Upper lobe of left lung (tissue), 6 donors: ENCODE measurements at regions not wholly inside any gene's neighbourhood (a gene's known extent, or its start where the extent isn't known, plus 50 kb on each side); places are given as distances from the start of the nearest gene placed in this dataset.

Source experiments
- ATAC-seq, 2 donors: fragments of 200-7000 bp; cut with Tn5 transposase; one replicate each; pipeline ENCODE4 v1.9.1; 2022; ENCODE audit warnings: mild to moderate bottlenecking in 2 of 2, moderate library complexity in 2 of 2; ENCODE audit not compliant: low FRiP score in 2 of 2
- DNase-seq, 2 donors: peaks; one replicate each; pipeline ENCODE4 v3.0.0-alpha.2; 2019 to 2020
- H3K27ac ChIP-seq, 4 donors: fragments of 200-600 bp; sonication (generic); one replicate each; pipeline ENCODE4 v1.5.1; 2016 to 2019
- H3K27me3 ChIP-seq, 4 donors: fragments of 200-600 bp; sonication (generic); one replicate each; pipeline ENCODE4 v1.5.1; 2017 to 2019
- H3K36me3 ChIP-seq, 4 donors: fragments of 200-600 bp; sonication (generic); one replicate each; pipeline ENCODE4 v1.5.1; 2016 to 2019
- H3K4me1 ChIP-seq, 4 donors: fragments of 200-600 bp; sonication (generic); one replicate each; pipeline ENCODE4 v1.5.1; 2018 to 2019
- H3K4me3 ChIP-seq, 4 donors: fragments of 200-600 bp; sonication (generic); one replicate each; pipeline ENCODE4 v1.5.1; 2017 to 2019; ENCODE audit warnings: mild to moderate bottlenecking in 2 of 4, moderate library complexity in 1 of 4
- H3K9me3 ChIP-seq, 4 donors: fragments of 200-600 bp; sonication (generic); one replicate each; pipeline ENCODE4 v1.5.1; 2018 to 2019
- EP300 ChIP-seq, 4 donors: sonication (generic); formaldehyde crosslinking; IDR thresholded peaks; one replicate each; pipeline ENCODE4 v1.5.1; 2017; ENCODE audit warnings: antibody characterized with exemption in 4 of 4, control low read depth in 2 of 4
- POLR2A ChIP-seq, 4 donors: fragments of 450-650 bp; IDR thresholded peaks; one replicate each; pipeline ENCODE4 v1.5.1; 2016 to 2017; ENCODE audit warnings: antibody characterized with exemption in 4 of 4, mild to moderate bottlenecking in 2 of 4
- POLR2AphosphoS5 ChIP-seq, 2 donors: sonication (generic); formaldehyde crosslinking; IDR thresholded peaks; one replicate each; pipeline ENCODE4 v1.5.1; 2017; ENCODE audit warnings: antibody characterized with exemption in 2 of 2
- WGBS, 2 donors: methylation state at CpG; one replicate each; pipeline ENCODE4 v1.1.5; 2017 to 2018; 5-methylcytosine and 5-hydroxymethylcytosine counted together
- TF ChIP-seq, protein P1 (sequence below), 6 experiments: fragments of 450-650 bp in 4 of 6; fragments of 200-600 bp in 2 of 6; sonication (generic) in 2 of 6; IDR thresholded peaks; one replicate each; pipeline ENCODE4 v1.5.1; 2016 to 2019; ENCODE audit warnings: antibody characterized with exemption in 6 of 6
- donor health status: DM: no; HTN: no; CAD: no; lungs with moderate emphysema.
- donor health status: DM: no; HTN: yes; CAD: no; lungs with severe emphysema.

- no peaks in the 10 kb centered on the region for H3K9me3 ChIP-seq
- DNase-seq, result no peak
- peaks cover 0 to 24% (median 8%) of the 10 kb centered on the region in 4 donors for H3K4me1 ChIP-seq
- no peaks in the 10 kb centered on the region for H3K36me3 ChIP-seq
- no peak for ATAC-seq
- H3K27me3 ChIP-seq, result no peaks in the 10 kb centered on the region
- H3K4me3 ChIP-seq, result no peak overlapping the region
- TF ChIP-seq, protein P1, sequence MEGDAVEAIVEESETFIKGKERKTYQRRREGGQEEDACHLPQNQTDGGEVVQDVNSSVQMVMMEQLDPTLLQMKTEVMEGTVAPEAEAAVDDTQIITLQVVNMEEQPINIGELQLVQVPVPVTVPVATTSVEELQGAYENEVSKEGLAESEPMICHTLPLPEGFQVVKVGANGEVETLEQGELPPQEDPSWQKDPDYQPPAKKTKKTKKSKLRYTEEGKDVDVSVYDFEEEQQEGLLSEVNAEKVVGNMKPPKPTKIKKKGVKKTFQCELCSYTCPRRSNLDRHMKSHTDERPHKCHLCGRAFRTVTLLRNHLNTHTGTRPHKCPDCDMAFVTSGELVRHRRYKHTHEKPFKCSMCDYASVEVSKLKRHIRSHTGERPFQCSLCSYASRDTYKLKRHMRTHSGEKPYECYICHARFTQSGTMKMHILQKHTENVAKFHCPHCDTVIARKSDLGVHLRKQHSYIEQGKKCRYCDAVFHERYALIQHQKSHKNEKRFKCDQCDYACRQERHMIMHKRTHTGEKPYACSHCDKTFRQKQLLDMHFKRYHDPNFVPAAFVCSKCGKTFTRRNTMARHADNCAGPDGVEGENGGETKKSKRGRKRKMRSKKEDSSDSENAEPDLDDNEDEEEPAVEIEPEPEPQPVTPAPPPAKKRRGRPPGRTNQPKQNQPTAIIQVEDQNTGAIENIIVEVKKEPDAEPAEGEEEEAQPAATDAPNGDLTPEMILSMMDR (IDR thresholded peaks at IDR 0.05), result no peak
- TF ChIP-seq EP300 (IDR thresholded peaks at IDR 0.05) (no peak), POLR2A (IDR thresholded peaks at IDR 0.05) (no peak), POLR2AphosphoS5 (IDR thresholded peaks at IDR 0.05) (no peak)
- 74 to 78% methylated on average over 5 of the region's 5 CpGs for WGBS, 2 donors
- H3K27ac ChIP-seq, result no peak overlapping the region
Measured at GRCh38 chr12:124233041-124233796, 61.7 kb upstream of the RFLNA start.

GRCh38 chr12:124233846-124234640 is 60.9 kb upstream of the RFLNA start:
- H3K27ac ChIP-seq, result peak overlapping the region in 1 of 4 donors; percentile 21

DNA sequence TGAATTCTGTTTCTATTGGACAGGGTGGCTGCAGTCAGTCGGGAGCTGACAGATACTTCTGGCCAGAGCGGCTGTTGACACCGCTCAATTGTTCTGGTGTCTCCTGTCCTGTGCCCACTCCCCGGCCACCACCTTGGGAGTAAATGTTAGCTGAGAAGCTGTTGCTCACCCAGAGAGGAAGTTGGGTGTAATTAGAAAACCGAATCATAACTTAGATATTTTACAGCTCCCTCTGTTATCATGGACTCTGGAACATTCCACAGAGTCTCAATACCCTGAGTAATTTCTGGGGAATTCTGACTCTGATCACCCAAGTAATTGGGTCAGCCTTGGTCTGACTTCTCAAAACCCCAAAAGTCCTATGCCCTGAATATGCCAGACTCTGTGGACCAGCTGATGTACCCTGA is 58.3 kb upstream of the RFLNA start:
- Histone ChIP-seq H3K4me1 (peaks cover 0 to 21% (median 8%) of the 10 kb centered on the region in 4 donors), H3K4me3 (no peak overlapping the region), H3K36me3 (no peaks in the 10 kb centered on the region), H3K27me3 (no peaks in the 10 kb centered on the region), H3K9me3 (no peaks in the 10 kb centered on the region), H3K27ac (no peak overlapping the region)
- DNase-seq, result no peak
- TF ChIP-seq POLR2AphosphoS5 (IDR thresholded peaks at IDR 0.05) (no peak), POLR2A (IDR thresholded peaks at IDR 0.05) (no peak), EP300 (IDR thresholded peaks at IDR 0.05) (no peak)
- TF ChIP-seq, protein P1 (IDR thresholded peaks at IDR 0.05), result no peak
- no peak for ATAC-seq
- WGBS, 2 donors, result 69 to 83% methylated on average over 5 of the region's 5 CpGs

More at GRCh38 chr12:124233846-124234640, 60.9 kb upstream of the RFLNA start:
- Histone ChIP-seq H3K27me3 (no peaks in the 10 kb centered on the region), H3K36me3 (no peaks in the 10 kb centered on the region), H3K4me1 (peaks cover 0 to 24% (median 8%) of the 10 kb centered on the region in 4 donors), H3K9me3 (no peaks in the 10 kb centered on the region), H3K4me3 (no peak overlapping the region)
- WGBS, 2 donors, result 67 to 72% methylated on average over 8 of the region's 8 CpGs
- ATAC-seq (no peak), DNase-seq (no peak)
- TF ChIP-seq, protein P1 (IDR thresholded peaks at IDR 0.05), result no peak
- no peak for TF ChIP-seq EP300 (IDR thresholded peaks at IDR 0.05)
- TF ChIP-seq POLR2A (IDR thresholded peaks at IDR 0.05), result no peak
- TF ChIP-seq POLR2AphosphoS5 (IDR thresholded peaks at IDR 0.05), result no peak

DNA sequence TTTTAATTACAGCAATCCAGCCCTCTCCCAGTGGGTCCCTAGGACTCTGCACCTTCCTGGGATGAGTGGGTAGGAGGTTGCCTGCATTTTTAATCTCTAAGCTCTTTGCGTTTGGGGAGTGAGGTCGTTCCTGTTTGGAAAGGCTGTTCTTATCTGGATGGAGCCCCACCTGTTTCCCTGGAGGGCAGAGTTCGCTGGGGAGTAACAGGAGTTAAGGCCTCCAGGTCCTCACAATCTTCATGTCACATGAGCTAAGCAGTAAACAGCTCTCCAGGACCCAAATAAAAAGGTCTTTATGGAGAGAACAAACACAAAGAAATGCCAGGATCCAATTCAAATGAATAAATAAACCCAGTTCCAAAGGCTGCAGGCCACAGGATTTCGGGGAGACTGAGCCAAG is 56.0 kb upstream of the RFLNA start:
- DNase-seq, result no peak
- H3K4me3 ChIP-seq, result no peak overlapping the region
- H3K36me3 ChIP-seq, result no peaks in the 10 kb centered on the region
- H3K27ac ChIP-seq, result no peak overlapping the region
- peaks cover 0 to 11% (median 2%) of the 10 kb centered on the region in 4 donors for H3K4me1 ChIP-seq
- whole genome bisulfite sequencing, 2 donors, result 41 to 57% methylated on average over 4 of the region's 4 CpGs
- no peak for ATAC-seq
- no peaks in the 10 kb centered on the region for H3K27me3 ChIP-seq
- H3K9me3 ChIP-seq, result no peaks in the 10 kb centered on the region
- TF ChIP-seq POLR2A (IDR thresholded peaks at IDR 0.05), result no peak
- TF ChIP-seq POLR2AphosphoS5 (IDR thresholded peaks at IDR 0.05), result no peak
- TF ChIP-seq, protein P1 (IDR thresholded peaks at IDR 0.05), result no peak
- TF ChIP-seq EP300 (IDR thresholded peaks at IDR 0.05), result no peak
